ENCODE measurements at regions not wholly inside any gene's neighbourhood (a gene's known extent, or its start where the extent isn't known, plus 50 kb on each side); places are given as distances from the start of the nearest gene placed in this dataset.

- intact Hi-C loops (cut with micrococcal nuclease; ENCODE audit: unreplicated experiment): no loop called here
- H3K4me1 ChIP-seq (ENCODE audit: insufficient read depth, low read length, poor library complexity, severe bottlenecking): no peaks in the 10 kb centered on the region
- H3K4me2 ChIP-seq (ENCODE audit: low read length): no peak overlapping the region
- H3K4me3 ChIP-seq (ENCODE audit: low read depth, low read length, poor library complexity, severe bottlenecking): no peak overlapping the region
- no peak for DNase-seq (ENCODE audit: low spot score)
- H3K79me2 ChIP-seq (ENCODE audit: insufficient read depth, low read depth, low read length): no peaks in the 10 kb centered on the region
- H4K20me1 ChIP-seq (ENCODE audit: insufficient read depth, low read length): no peaks in the 10 kb centered on the region
- ChIA-PET POLR2A (no interaction called here), CTCF (ENCODE audit: unreplicated experiment) (no interaction called here)
- BruUV-seq (replicated peaks): no TSS peak
- no peak for TF ChIP-seq EZH2phosphoT487 (IDR thresholded peaks at IDR 0.05; ENCODE audit: borderline replicate concordance, low read depth, low read length)
- no peak for TF ChIP-seq CTCF (conservative IDR thresholded peaks at IDR 0.05; ENCODE audit: low read length)
- no peaks in the 10 kb centered on the region for H3K36me3 ChIP-seq (ENCODE audit: insufficient read depth, low read length)
- no peak overlapping the region for H3K27ac ChIP-seq (ENCODE audit: low read depth, low read length, poor library complexity, severe bottlenecking)
- H3K9me2 ChIP-seq (ENCODE audit: insufficient read depth, low read length): no peaks in the 10 kb centered on the region
- no peaks in the 10 kb centered on the region for H3K9me3 ChIP-seq (ENCODE audit: low read length)
- H2AFZ ChIP-seq (ENCODE audit: low read length): no peak overlapping the region
These were observed 556.6 kb upstream of the TUSC1 start for GRCh38 chr9:26234865-26235264.

GRCh38 chr9:26231391-26231790, 553.1 kb upstream of the TUSC1 start:
- H3K79me2 ChIP-seq (ENCODE audit: insufficient read depth, low read depth, low read length): no peaks in the 10 kb centered on the region
- CTCF ChIA-PET (ENCODE audit: unreplicated experiment): no interaction called here
- no peak for DNase-seq (ENCODE audit: low spot score)

More at GRCh38 chr9:26231391-26231790, 553.1 kb upstream of the TUSC1 start:
- POLR2A ChIA-PET: interaction anchor here (0.6 kb wide), 1 partner anchor 193 kb away, joined by 3 read pairs; no protein-coding TSS in a partner anchor
- no peaks in the 10 kb centered on the region for H3K9me2 ChIP-seq (ENCODE audit: insufficient read depth, low read length)
- no peaks in the 10 kb centered on the region for H3K36me3 ChIP-seq (ENCODE audit: insufficient read depth, low read length)
- H4K20me1 ChIP-seq (ENCODE audit: insufficient read depth, low read length): no peaks in the 10 kb centered on the region
- intact Hi-C loops (cut with micrococcal nuclease; ENCODE audit: unreplicated experiment): no loop called here
- no peak overlapping the region for H3K27ac ChIP-seq (ENCODE audit: low read depth, low read length, poor library complexity, severe bottlenecking)
- no peak overlapping the region for H2AFZ ChIP-seq (ENCODE audit: low read length)
- no peak overlapping the region for H3K4me2 ChIP-seq (ENCODE audit: low read length)
- no peak for TF ChIP-seq CTCF (conservative IDR thresholded peaks at IDR 0.05; ENCODE audit: low read length)
- no peak for TF ChIP-seq EZH2phosphoT487 (IDR thresholded peaks at IDR 0.05; ENCODE audit: borderline replicate concordance, low read depth, low read length)
- BruUV-seq (replicated peaks): no TSS peak
- no peaks in the 10 kb centered on the region for H3K4me1 ChIP-seq (ENCODE audit: insufficient read depth, low read length, poor library complexity, severe bottlenecking)
- no peak overlapping the region for H3K4me3 ChIP-seq (ENCODE audit: low read depth, low read length, poor library complexity, severe bottlenecking)
- H3K9me3 ChIP-seq (ENCODE audit: low read length): no peaks in the 10 kb centered on the region

Data from OCI-LY7 (cell line).